Keratinocyte (primary cell): ENCODE measurements at regions not wholly inside any gene's neighbourhood (a gene's known extent, or its start where the extent isn't known, plus 50 kb on each side); places are given as distances from the start of the nearest gene placed in this dataset.

Source experiments
- DNase-seq: peaks from one replicate; pipeline ENCODE4 v3.0.0-alpha.2; 2011; ENCODE audit warnings: low read depth, missing footprints, low spot score
- FAIRE-seq: peaks from 2 replicates; lab custom pipeline; 2011; peaks lifted over from hg19 to GRCh38; lab: Jason Lieb, UNC
- H2AFZ ChIP-seq: 2 replicates; pipeline ENCODE4 v1.6.0; 2012; ENCODE audit warnings: low read length, control low read depth, inconsistent platforms; ENCODE audit not compliant: control insufficient read depth
- H3K27ac ChIP-seq: 2 replicates; pipeline ENCODE4 v1.5.1; 2011; ENCODE audit warnings: low read length; ENCODE audit not compliant: control insufficient read depth, insufficient read depth
- H3K27me3 ChIP-seq: 3 replicates; pipeline ENCODE4 v1.6.0; 2011; ENCODE audit warnings: low read length; ENCODE audit not compliant: control insufficient read depth, insufficient read depth; ENCODE audit errors: extremely low read depth
- H3K36me3 ChIP-seq, 2 experiments: 2 replicates in 1 of 2; 3 replicates in 1 of 2; pipeline ENCODE4 v1.5.1; 2011; ENCODE audit warnings: low read length in 2 of 2, mild to moderate bottlenecking in 1 of 2; ENCODE audit not compliant: control insufficient read depth in 2 of 2, insufficient read depth in 2 of 2; ENCODE audit errors: extremely low read depth in 1 of 2
- H3K4me1 ChIP-seq: 3 replicates; pipeline ENCODE4 v1.5.1; 2011; ENCODE audit warnings: low read length; ENCODE audit not compliant: control insufficient read depth, insufficient read depth; ENCODE audit errors: extremely low read depth
- H3K4me2 ChIP-seq: 3 replicates; pipeline ENCODE4 v1.6.0; 2011; ENCODE audit warnings: low read depth, low read length; ENCODE audit not compliant: control insufficient read depth, insufficient read depth; ENCODE audit errors: extremely low read depth
- H3K4me3 ChIP-seq, 3 experiments: fragments of 200-600 bp in 1 of 3; sonication (generic) in 1 of 3; 2 replicates in 2 of 3; 3 replicates in 1 of 3; pipeline ENCODE4 v1.5.1; 2011 to 2016; ENCODE audit warnings: low read length in 3 of 3, mild to moderate bottlenecking in 3 of 3, control low read depth in 2 of 3, inconsistent platforms in 1 of 3, low read depth in 1 of 3, mixed read lengths in 1 of 3, mixed run types in 1 of 3, moderate library complexity in 1 of 3; ENCODE audit not compliant: control insufficient read depth in 2 of 3, insufficient read depth in 2 of 3; ENCODE audit errors: extremely low read depth in 1 of 3
- H3K79me2 ChIP-seq: 2 replicates; pipeline ENCODE4 v1.6.0; 2012; ENCODE audit warnings: low read length; ENCODE audit not compliant: control insufficient read depth, insufficient read depth
- H3K9ac ChIP-seq: 3 replicates; pipeline ENCODE4 v1.6.0; 2011; ENCODE audit warnings: low read length; ENCODE audit not compliant: control insufficient read depth, insufficient read depth; ENCODE audit errors: extremely low read depth
- H3K9me1 ChIP-seq: 3 replicates; pipeline ENCODE4 v1.6.0; 2011; ENCODE audit warnings: low read length; ENCODE audit not compliant: control insufficient read depth, insufficient read depth; ENCODE audit errors: extremely low read depth
- H3K9me3 ChIP-seq: 2 replicates; pipeline ENCODE4 v1.5.1; 2012; ENCODE audit warnings: low read depth, low read length; ENCODE audit not compliant: control insufficient read depth
- H4K20me1 ChIP-seq: 3 replicates; pipeline ENCODE4 v1.6.0; 2011; ENCODE audit warnings: low read length; ENCODE audit not compliant: control insufficient read depth, insufficient read depth; ENCODE audit errors: extremely low read depth
- CTCF ChIP-seq, 3 experiments: IDR thresholded peaks in 1 of 3; conservative IDR thresholded peaks in 1 of 3; optimal IDR thresholded peaks in 1 of 3; 2 replicates in 2 of 3; 3 replicates in 1 of 3; pipeline versions ENCODE3 to v1.5.1; 2011; ENCODE audit warnings: low read length in 3 of 3, mild to moderate bottlenecking in 3 of 3, moderate library complexity in 2 of 3, control low read depth in 1 of 3, inconsistent platforms in 1 of 3; ENCODE audit not compliant: insufficient read depth in 2 of 3; ENCODE audit errors: extremely low read depth in 1 of 3
- EZH2 ChIP-seq: IDR thresholded peaks from one replicate; pipeline ENCODE4 v1.6.1; 2012; ENCODE audit warnings: inconsistent platforms, mild to moderate bottlenecking, low read length, moderate library complexity
- dilution Hi-C: fragments of 300-500 bp; cut with MboI; formaldehyde crosslinking; loops from one replicate; pipeline ENCODE4 v1.7.0; 2020; ENCODE audit warnings: low sequenced_read_pairs; ENCODE audit not compliant: extremely low pct_ligation_motif_present

GRCh38 chr20:62589720-62590119, 52.6 kb upstream of the SLCO4A1 start:
- H3K79me2 ChIP-seq = no peaks in the 10 kb centered on the region
- H3K9me3 ChIP-seq = no peaks in the 10 kb centered on the region
- H3K27ac ChIP-seq = no peak overlapping the region
- TF ChIP-seq CTCF (optimal IDR thresholded peaks at IDR 0.05 in 1 of 3, IDR thresholded peaks at IDR 0.05 in 1 of 3, conservative IDR thresholded peaks at IDR 0.05 in 1 of 3; ENCODE audit: extremely low read depth in 1 of 3, insufficient read depth in 2 of 3, low read length in 3 of 3) = no peak
- TF ChIP-seq EZH2 = no peak
- dilution Hi-C loops = no loop called here
- peaks cover 8% of the 10 kb centered on the region for H3K4me1 ChIP-seq
- H3K4me2 ChIP-seq = no peak overlapping the region
- H3K9ac ChIP-seq = no peak overlapping the region
- H3K9me1 ChIP-seq = no peaks in the 10 kb centered on the region
- FAIRE-seq = no peak
- peaks cover 9% of the 10 kb centered on the region for H3K27me3 ChIP-seq
- no peak overlapping the region for H2AFZ ChIP-seq
- no peak overlapping the region for H3K4me3 ChIP-seq
- no peaks in the 10 kb centered on the region for H4K20me1 ChIP-seq
- no peaks in the 10 kb centered on the region for H3K36me3 ChIP-seq
- no peak for DNase-seq

GRCh38 chr20:62590309-62591121, 51.8 kb upstream of the SLCO4A1 start:
- Histone ChIP-seq H3K4me3 (no peak overlapping the region), H2AFZ (no peak overlapping the region), H3K9ac (no peak overlapping the region), H3K4me1 (peaks cover 10% of the 10 kb centered on the region), H3K79me2 (no peaks in the 10 kb centered on the region), H3K36me3 (no peaks in the 10 kb centered on the region), H3K9me3 (no peaks in the 10 kb centered on the region), H3K4me2 (no peak overlapping the region), H4K20me1 (no peaks in the 10 kb centered on the region), H3K27ac (no peak overlapping the region), H3K27me3 (peaks cover 12% of the 10 kb centered on the region), H3K9me1 (no peaks in the 10 kb centered on the region)
- no peak for DNase-seq
- dilution Hi-C loops = no loop called here
- no peak for TF ChIP-seq EZH2
- TF ChIP-seq CTCF (optimal IDR thresholded peaks at IDR 0.05 in 1 of 3, IDR thresholded peaks at IDR 0.05 in 1 of 3, conservative IDR thresholded peaks at IDR 0.05 in 1 of 3; ENCODE audit: extremely low read depth in 1 of 3, insufficient read depth in 2 of 3, low read length in 3 of 3) = no peak
- FAIRE-seq = peak; percentile 23
